ENCODE measurements at regions not wholly inside any gene's neighbourhood (a gene's known extent, or its start where the extent isn't known, plus 50 kb on each side); places are given as distances from the start of the nearest gene placed in this dataset.

- TF ChIP-seq CTCF (IDR thresholded peaks at IDR 0.05; ENCODE audit: low read length) (no peak), EZH2 (IDR thresholded peaks at IDR 0.05; ENCODE audit: borderline replicate concordance, low read length) (no peak)
Observed at GRCh38 chr6:167475947-167476346, 151.1 kb downstream of the TTLL2 start.

All from OCI-LY1 (cell line).